Type B pancreatic cell (in vitro differentiated cells): ENCODE measurements at regions not wholly inside any gene's neighbourhood (a gene's known extent, or its start where the extent isn't known, plus 50 kb on each side); places are given as distances from the start of the nearest gene placed in this dataset.
A peak's percentile ranks its signal among the peaks of the same experiment; 100 is the strongest.

Experiments
- DNase-seq: peaks from one replicate; pipeline ENCODE4 v3.0.0; 2021; ENCODE audit warnings: mixed read lengths; ENCODE audit not compliant: unreplicated experiment; ENCODE audit errors: extremely low spot score
- H3K27ac Mint-ChIP-seq: 2 replicates; pipeline ENCODE4 v1.8.0; 2021; ENCODE audit warnings: mild to moderate bottlenecking, mixed read lengths
- H3K27me3 Mint-ChIP-seq: 2 replicates; pipeline ENCODE4 v1.8.0; 2021; ENCODE audit warnings: mixed read lengths
- H3K36me3 Mint-ChIP-seq: 2 replicates; pipeline ENCODE4 v1.8.0; 2021; ENCODE audit warnings: mixed read lengths
- H3K4me1 Mint-ChIP-seq: one replicate; pipeline ENCODE4 v1.8.0; 2021; ENCODE audit warnings: mixed read lengths; ENCODE audit not compliant: unreplicated experiment
- H3K4me3 Mint-ChIP-seq: 2 replicates; pipeline ENCODE4 v1.8.0; 2021; ENCODE audit warnings: mild to moderate bottlenecking, mixed read lengths
- H3K9me3 Mint-ChIP-seq: 2 replicates; pipeline ENCODE4 v1.8.0; 2021; ENCODE audit warnings: mixed read lengths
- CTCF ChIP-seq: fragments of 200-600 bp; sonication (generic); conservative IDR thresholded peaks from 2 replicates; pipeline ENCODE4 v1.5.0; 2021; ENCODE audit warnings: antibody characterized with exemption, mild to moderate bottlenecking

DNA sequence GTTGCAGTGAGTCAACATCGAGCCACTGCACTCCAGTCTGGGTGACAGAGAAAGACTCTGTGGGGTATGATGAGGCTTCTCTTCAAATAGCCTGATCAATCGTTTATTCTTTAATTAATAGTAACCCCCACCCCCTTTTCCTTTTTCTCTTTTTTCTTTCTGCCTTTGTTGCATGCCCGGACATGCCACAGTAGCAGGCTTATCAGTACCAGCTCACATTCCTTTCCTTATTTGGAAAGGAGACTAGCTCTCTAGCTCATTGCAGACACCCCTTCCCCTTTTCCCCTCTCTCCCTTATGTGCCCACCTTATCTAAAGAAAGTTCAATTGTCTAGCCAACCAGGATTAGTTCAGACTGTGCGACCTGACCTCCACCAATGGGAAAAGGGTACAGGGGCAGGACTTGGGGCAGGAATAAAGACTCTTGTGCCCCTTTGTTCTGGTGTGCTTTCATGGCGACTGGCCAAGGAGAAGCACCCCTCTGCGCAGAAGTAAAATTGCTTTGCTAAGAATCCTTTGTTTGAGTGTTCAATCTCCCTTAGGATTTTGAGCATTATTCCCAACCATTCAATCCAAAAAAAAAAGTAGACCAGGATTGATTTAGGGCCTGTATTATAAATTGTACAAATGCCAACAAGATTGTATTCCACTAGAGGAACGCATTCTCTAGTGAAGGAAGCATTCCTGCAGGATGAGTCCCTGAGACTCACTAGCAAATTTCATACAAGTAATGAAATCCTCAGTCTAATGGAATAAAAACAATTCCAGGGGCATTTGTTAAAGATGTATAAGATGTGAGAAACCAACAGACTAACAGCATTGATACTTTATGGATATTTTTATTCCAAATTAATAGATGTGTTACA, 95.8 kb upstream of the SNRPN start:
- H3K4me3 Mint-ChIP-seq = peak overlapping the region; percentile 10
- peaks cover 4% of the 10 kb centered on the region for H3K27me3 Mint-ChIP-seq
- H3K36me3 Mint-ChIP-seq = no peaks in the 10 kb centered on the region
- H3K9me3 Mint-ChIP-seq = peaks cover 14% of the 10 kb centered on the region
- DNase-seq = no peak
- peak overlapping the region; percentile 53 for H3K27ac Mint-ChIP-seq
- H3K4me1 Mint-ChIP-seq = peaks cover 14% of the 10 kb centered on the region
- no peak for TF ChIP-seq CTCF

GRCh38 chr15:24861014-24861690, 93.6 kb upstream of the SNRPN start:
- Mint-ChIP-seq H3K27me3 (peaks cover 4% of the 10 kb centered on the region), H3K36me3 (no peaks in the 10 kb centered on the region), H3K4me3 (no peak overlapping the region), H3K9me3 (peaks cover 12% of the 10 kb centered on the region), H3K27ac (no peak overlapping the region), H3K4me1 (peaks cover 14% of the 10 kb centered on the region)
- DNase-seq = no peak
- no peak for TF ChIP-seq CTCF

DNA sequence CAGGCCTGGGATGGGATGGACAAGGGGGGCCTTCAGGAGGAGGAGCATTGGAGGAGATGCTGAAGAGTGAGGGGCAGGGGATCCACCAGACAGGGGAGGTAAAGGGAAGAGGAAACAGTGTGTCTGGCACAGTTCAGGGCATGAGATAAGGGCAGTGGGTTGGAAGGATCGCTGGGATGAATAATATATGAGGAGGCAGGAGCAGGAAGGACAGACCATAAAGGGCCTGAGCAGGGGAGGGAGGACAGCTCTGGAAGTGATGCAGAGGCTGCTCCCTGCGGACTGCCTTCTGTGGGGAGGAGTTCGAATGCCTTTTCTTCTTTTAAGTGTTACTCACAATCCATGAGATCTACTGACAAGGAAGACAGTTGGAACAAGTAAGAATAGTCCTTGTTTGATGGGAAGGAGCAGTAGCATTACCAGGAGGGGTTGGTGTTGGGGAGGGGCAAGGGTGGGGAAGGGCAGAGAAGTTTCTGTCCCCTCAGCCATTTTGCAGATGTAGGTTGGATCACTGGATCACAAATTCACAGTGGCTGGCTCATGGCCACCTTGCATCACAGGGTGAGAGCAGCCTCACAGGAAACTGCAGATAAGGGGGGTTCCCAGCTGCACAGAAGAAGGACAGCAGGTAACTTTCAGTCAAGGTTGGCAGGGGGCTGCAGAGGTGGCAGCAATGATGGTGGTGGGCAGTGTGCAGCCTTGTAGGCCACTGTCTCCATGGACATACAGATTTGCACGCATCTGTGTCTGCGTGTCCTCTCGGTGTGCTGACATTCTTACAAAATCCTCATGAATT, 91.9 kb upstream of the SNRPN start:
- no peak overlapping the region for H3K27ac Mint-ChIP-seq
- H3K36me3 Mint-ChIP-seq = no peaks in the 10 kb centered on the region
- peaks cover 10% of the 10 kb centered on the region for H3K9me3 Mint-ChIP-seq
- H3K4me1 Mint-ChIP-seq = peaks cover 9% of the 10 kb centered on the region
- no peak for TF ChIP-seq CTCF
- no peak overlapping the region for H3K4me3 Mint-ChIP-seq
- DNase-seq = no peak
- H3K27me3 Mint-ChIP-seq = no peaks in the 10 kb centered on the region

DNA sequence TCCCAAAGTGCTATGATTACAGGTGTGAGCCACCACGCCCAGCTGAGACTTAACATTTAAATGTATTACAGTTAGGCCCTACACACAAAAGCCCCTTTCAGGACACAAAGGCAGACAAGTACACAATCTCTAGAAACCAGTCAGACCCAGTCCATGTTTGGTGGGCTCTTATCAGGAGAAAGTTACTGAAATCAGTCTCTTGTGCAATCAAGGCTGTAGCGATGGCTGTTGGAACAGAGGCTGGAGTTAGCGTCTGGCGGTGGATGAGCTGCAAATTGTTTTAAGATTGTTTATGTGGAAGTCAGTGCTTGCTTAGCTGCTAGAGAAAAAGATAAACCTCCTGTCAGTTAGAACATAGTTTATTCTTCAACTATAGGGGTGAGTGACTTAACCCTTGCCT, 89.5 kb upstream of the SNRPN start:
- Mint-ChIP-seq H3K36me3 (no peaks in the 10 kb centered on the region), H3K4me1 (peaks cover 5% of the 10 kb centered on the region), H3K4me3 (no peak overlapping the region), H3K9me3 (peaks cover 10% of the 10 kb centered on the region), H3K27ac (no peak overlapping the region), H3K27me3 (no peaks in the 10 kb centered on the region)
- no peak for TF ChIP-seq CTCF
- no peak for DNase-seq

DNA sequence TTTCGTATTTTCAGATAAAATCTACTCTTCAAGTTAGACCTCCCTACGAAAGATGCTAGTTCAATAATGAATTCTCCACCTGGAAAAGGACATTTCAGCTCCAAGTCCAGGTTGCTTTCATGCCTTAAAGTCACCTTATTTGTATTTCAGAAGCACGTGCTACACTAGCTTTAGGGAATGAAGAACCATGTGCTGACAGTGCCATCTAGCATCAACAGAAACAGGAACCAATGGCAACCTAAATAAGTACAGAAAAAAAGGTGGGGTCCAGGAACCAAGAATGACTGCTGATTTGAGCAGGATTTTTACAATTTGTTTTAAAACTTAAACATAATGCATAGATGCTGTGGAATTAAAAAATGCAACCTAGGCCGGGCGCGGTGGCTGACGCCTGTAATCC, 77.6 kb upstream of the SNRPN start:
- no peaks in the 10 kb centered on the region for H3K4me1 Mint-ChIP-seq
- H3K36me3 Mint-ChIP-seq = no peaks in the 10 kb centered on the region
- H3K27ac Mint-ChIP-seq = no peak overlapping the region
- DNase-seq = no peak
- H3K4me3 Mint-ChIP-seq = no peak overlapping the region
- TF ChIP-seq CTCF = no peak
- H3K9me3 Mint-ChIP-seq = no peaks in the 10 kb centered on the region
- H3K27me3 Mint-ChIP-seq = no peaks in the 10 kb centered on the region
